GM19468 (cell line): ENCODE measurements at regions not wholly inside any gene's neighbourhood (a gene's known extent, or its start where the extent isn't known, plus 50 kb on each side); places are given as distances from the start of the nearest gene placed in this dataset.

Source experiments
- ATAC-seq: cut with Tn5 transposase; IDR thresholded peaks from one replicate; pipeline ENCODE4 v1.9.1; 2021; ENCODE audit warnings: mild to moderate bottlenecking, moderate library complexity, moderate number of reproducible peaks; ENCODE audit not compliant: unreplicated experiment; ENCODE audit errors: extremely low read depth

GRCh38 chr2:65545837-65546805 is 113.7 kb upstream of the SPRED2 start:
- ATAC-seq: no peak

GRCh38 chr2:65541773-65542172 is 109.4 kb upstream of the SPRED2 start:
- ATAC-seq: no peak

DNA sequence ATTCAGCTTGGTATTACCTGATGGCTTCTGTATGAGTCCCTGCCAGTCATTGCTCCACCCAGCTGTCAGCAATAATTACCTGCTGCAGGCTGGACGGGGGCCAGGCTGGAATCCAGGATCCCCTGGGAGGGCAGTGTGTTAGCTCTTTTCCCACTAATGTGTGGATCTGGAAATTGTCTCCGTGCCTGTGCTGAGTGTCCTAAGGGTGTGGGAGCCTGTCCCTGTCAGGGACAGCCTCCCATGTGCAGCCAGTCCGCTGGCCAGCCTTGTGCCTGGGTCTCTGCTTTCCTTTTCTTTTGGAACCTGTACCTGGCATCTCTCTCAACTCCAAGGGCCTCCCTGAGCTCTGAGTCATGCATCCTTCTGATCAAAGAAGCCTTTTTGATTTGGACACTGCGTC is 107.2 kb upstream of the SPRED2 start:
- no peak for ATAC-seq

GRCh38 chr2:65537651-65538385 is 105.4 kb upstream of the SPRED2 start:
- no peak for ATAC-seq

DNA sequence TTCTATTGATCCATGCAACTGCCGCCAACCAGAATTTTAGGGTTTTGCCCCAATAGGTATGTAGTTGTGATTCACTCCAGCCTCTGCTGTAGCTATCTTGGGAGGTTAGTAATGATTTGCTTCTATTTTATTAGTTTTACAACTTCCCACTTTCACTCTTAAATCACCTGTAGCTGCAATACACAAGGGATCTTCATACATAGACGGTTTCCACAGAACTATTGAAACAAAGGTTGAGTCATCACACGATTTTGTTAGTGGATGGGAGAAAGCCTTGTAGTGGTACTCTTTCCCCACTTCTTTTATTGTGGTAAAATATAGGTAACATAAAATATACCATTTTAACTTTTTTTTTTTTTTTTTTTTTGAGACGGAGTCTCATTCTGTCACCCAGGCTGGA is 104.2 kb upstream of the SPRED2 start:
- peak; percentile 67 for ATAC-seq

DNA sequence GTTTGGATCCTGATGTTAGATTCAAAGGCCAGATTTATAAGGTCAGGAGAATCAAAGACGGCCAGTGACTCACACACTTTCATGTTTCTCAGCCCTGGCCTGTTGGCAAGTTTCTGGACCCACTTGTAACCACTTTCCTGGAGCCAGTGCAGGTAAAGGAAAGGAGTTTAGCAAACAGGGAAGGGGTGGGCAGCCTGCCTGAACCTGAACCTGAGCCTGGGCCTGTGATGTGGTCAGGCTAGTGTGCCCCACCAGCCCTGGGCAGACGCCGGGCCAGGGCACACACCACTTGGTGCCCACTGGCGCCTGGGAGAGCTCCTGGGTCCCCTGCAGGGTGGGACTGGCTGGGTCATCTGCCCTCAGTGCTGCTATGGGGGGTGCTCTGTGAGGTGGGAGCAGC is 100.5 kb upstream of the SPRED2 start:
- no peak for ATAC-seq

GRCh38 chr2:65532326-65532725 is 99.9 kb upstream of the SPRED2 start:
- no peak for ATAC-seq

- no peak for ATAC-seq
These were observed 98.3 kb upstream of the SPRED2 start for GRCh38 chr2:65530547-65531320.

GRCh38 chr2:65529419-65529818 is 97.0 kb upstream of the SPRED2 start:
- no peak for ATAC-seq

DNA sequence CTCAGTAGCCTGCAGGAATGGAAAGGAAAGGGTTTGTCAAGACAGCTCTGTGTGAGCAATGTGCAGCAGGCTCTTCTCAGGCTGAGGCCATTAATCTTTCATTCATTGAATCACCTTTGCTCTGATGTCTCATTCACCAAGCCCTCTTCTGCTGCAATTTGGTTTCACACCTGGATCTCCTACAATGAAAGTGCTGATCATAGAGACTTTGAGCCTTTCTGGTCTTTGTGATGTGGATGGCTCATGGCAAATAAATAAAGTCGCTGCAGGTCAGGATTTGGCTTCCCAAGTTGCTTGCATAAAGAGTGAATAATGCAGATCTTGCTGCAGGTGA is 95.8 kb upstream of the SPRED2 start:
- ATAC-seq: no peak

DNA sequence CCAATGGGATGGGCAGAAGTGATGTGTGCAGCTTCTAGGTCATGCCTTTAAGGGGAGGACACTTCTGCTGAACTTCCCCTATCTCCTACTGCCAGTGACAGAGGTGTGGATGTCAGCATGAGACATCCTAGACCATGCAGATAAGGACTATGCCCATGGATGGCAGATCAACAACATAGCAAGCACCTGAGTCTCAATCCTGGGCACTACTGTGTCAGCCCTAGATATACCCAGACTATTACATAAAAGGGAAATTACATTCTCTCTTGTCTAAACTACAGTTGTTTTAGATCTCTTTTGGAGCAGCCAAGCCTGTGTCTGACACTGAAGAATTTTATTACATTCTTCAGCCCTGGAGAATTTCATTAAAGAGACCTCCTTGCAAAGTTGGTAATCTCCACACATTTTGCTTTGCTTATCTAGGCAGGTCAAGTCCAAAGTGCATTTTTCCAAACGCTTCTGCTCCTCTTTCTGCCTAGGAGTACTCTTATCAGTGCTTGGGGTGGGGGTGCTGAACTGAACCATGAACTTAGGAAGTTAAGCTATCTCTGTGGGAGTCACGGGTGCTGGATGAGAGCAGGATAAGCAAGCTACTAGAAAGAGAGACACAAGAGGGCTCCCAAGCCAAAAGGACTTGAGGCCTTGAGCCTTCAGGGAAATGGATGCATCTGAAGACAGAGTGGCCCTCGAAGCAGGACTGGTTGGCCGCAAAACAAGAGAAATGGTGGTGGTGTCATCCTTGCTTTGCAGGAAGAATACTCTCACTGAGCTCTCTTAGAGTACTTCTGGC is 95.2 kb upstream of the SPRED2 start:
- no peak for ATAC-seq

DNA sequence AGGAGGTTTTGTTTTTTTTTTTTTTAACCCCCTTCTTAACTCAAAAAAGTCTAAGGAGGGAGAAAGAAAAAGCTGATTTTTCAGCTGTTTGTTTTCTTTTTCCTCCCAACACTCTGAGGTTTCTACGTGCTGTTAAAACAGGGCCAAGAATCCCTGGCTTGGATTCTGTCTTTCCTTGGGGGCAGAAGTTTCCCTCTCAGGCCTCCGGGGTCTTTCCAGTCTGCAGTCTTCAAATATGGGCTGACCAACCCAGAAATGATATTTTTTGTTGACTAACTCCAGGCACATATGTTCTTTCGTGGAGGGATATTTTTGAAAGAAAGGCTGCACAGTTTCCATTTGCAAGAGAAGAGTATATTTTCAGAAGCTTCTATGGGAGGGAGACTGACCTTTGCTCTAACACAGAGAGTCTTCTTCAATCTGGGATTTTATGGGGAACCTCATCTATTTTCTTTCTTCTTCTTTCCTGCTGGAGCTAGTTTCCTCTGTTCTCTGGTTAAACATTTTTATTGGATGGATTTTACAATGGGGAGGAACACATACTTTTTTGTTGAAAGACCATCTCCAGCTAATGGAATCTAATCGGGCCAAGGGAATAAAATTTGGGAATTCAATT is 93.3 kb upstream of the SPRED2 start:
- ATAC-seq: no peak

GRCh38 chr2:65522922-65523321 is 90.5 kb upstream of the SPRED2 start:
- ATAC-seq: no peak

GRCh38 chr2:65518751-65519150 is 86.4 kb upstream of the SPRED2 start:
- no peak for ATAC-seq

GRCh38 chr2:65514555-65515195 is 82.3 kb upstream of the SPRED2 start:
- no peak for ATAC-seq

DNA sequence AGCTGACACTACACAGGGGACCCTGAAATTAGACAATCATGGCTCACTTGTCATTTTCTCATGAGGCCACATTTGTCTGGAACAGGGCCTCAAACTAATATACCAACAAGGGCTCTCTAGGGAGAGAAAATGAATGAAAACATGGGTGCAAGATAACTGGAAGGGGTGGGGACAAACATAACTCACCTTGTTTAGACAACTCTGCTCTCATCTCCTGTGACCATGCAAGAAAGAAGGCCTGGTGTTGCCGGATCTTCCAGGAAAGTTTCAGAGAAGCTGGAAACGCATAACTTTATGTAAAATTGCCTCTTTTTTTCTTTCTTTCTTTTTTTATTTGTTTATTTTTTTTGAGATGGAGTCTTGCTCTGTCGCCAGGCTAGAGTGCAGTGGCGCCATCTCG is 80.4 kb upstream of the SPRED2 start:
- no peak for ATAC-seq

DNA sequence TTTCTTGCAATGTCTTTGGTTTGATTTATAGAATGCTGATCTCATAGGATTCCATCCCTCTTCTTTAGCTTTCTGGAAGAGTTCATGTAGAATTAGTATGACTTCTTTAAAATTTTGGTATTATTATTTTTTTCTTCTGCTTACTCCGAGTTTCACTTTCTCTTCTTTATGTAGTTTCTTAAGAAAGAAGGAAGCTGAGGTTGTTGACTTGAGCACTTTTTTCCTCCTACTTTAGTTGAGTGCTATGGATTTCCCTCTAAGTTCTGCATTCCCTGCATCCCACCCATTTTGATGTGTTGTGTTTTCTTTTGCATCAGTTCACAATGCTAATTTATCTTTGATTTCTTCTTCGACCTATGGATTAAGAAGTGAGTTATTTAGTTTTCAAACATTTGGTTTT is 78.9 kb upstream of the SPRED2 start:
- no peak for ATAC-seq

GRCh38 chr2:65508225-65508624 is 75.8 kb upstream of the SPRED2 start:
- no peak for ATAC-seq
